H1 (cell line): ENCODE measurements at regions not wholly inside any gene's neighbourhood (a gene's known extent, or its start where the extent isn't known, plus 50 kb on each side); places are given as distances from the start of the nearest gene placed in this dataset.

Experiments
- CHD1 ChIP-seq: IDR thresholded peaks from 2 replicates; pipeline ENCODE4 v1.6.1; 2012; ENCODE audit warnings: low read depth, low read length, improper control_type of control experiment
- CTCF ChIP-seq, 3 experiments: IDR thresholded peaks; 1 replicate in 2 of 3; 2 replicates in 1 of 3; pipeline versions ENCODE4 v1.5.1 to v1.6.1; 2011; ENCODE audit warnings: low read length in 3 of 3, mild to moderate bottlenecking in 3 of 3, inconsistent platforms in 2 of 3, low read depth in 1 of 3, moderate library complexity in 1 of 3; ENCODE audit not compliant: insufficient read depth in 1 of 3; ENCODE audit errors: control extremely low read depth in 1 of 3
- POLR2A ChIP-seq, 2 experiments: IDR thresholded peaks; 1 replicate in 1 of 2; 2 replicates in 1 of 2; pipeline ENCODE4 v1.6.1; 2011; ENCODE audit warnings: low read depth in 2 of 2, low read length in 2 of 2, mild to moderate bottlenecking in 2 of 2; ENCODE audit errors: control extremely low read depth in 1 of 2
- POLR2AphosphoS5 ChIP-seq: IDR thresholded peaks from 2 replicates; pipeline ENCODE4 v1.6.1; 2011; ENCODE audit warnings: low read depth, low read length

- TF ChIP-seq CHD1 (no peak), POLR2AphosphoS5 (no peak), CTCF (IDR thresholded peaks at IDR 0.05; ENCODE audit: control extremely low read depth in 1 of 3, insufficient read depth in 1 of 3, low read depth in 1 of 3, low read length in 3 of 3) (no peak), POLR2A (IDR thresholded peaks at IDR 0.05; ENCODE audit: control extremely low read depth in 1 of 2, low read depth in 2 of 2, low read length in 2 of 2) (no peak)
These were observed 187.9 kb downstream of the KDR start for GRCh38 chr4:54937501-54937900.
